ENCODE measurements at regions not wholly inside any gene's neighbourhood (a gene's known extent, or its start where the extent isn't known, plus 50 kb on each side); places are given as distances from the start of the nearest gene placed in this dataset.
"Not testable (repeated sequence)": the region's sequence is repeated elsewhere in the genome, so short reads cannot be mapped to it uniquely, and the experiment has no call there.

GRCh38 chr22:48498526-48499331, 1328.9 kb downstream of the BRD1 start:
- TF ChIP-seq, protein P1, sequence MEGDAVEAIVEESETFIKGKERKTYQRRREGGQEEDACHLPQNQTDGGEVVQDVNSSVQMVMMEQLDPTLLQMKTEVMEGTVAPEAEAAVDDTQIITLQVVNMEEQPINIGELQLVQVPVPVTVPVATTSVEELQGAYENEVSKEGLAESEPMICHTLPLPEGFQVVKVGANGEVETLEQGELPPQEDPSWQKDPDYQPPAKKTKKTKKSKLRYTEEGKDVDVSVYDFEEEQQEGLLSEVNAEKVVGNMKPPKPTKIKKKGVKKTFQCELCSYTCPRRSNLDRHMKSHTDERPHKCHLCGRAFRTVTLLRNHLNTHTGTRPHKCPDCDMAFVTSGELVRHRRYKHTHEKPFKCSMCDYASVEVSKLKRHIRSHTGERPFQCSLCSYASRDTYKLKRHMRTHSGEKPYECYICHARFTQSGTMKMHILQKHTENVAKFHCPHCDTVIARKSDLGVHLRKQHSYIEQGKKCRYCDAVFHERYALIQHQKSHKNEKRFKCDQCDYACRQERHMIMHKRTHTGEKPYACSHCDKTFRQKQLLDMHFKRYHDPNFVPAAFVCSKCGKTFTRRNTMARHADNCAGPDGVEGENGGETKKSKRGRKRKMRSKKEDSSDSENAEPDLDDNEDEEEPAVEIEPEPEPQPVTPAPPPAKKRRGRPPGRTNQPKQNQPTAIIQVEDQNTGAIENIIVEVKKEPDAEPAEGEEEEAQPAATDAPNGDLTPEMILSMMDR (IDR thresholded peaks at IDR 0.05; ENCODE audit: insufficient read depth, low read length, poor library complexity, severe bottlenecking), result no peak

GRCh38 chr22:48497743-48498520, 1329.7 kb downstream of the BRD1 start:
- DNase-seq (ENCODE audit: extremely low read depth, insufficient read length); H3K4me3 ChIP-seq (replicated peaks; ENCODE audit: low read depth, low read length); H3K36me3 ChIP-seq (ENCODE audit: control insufficient read depth, insufficient read depth, low read length); H3K27me3 ChIP-seq (replicated peaks; ENCODE audit: control insufficient read depth, insufficient read depth, low read length): not testable (repeated sequence)

More at GRCh38 chr22:48498526-48499331, 1328.9 kb downstream of the BRD1 start:
- no peak overlapping the region for H3K4me3 ChIP-seq (replicated peaks; ENCODE audit: low read depth, low read length)
- no peaks in the 10 kb centered on the region for H3K27me3 ChIP-seq (replicated peaks; ENCODE audit: control insufficient read depth, insufficient read depth, low read length)
- DNase-seq (ENCODE audit: extremely low read depth, insufficient read length), result no peak
- no peaks in the 10 kb centered on the region for H3K36me3 ChIP-seq (ENCODE audit: control insufficient read depth, insufficient read depth, low read length)

GRCh38 chr22:48496987-48497650, 1330.6 kb downstream of the BRD1 start:
- no peak for DNase-seq (ENCODE audit: extremely low read depth, insufficient read length)
- no peak overlapping the region for H3K4me3 ChIP-seq (replicated peaks; ENCODE audit: low read depth, low read length)
- H3K36me3 ChIP-seq (ENCODE audit: control insufficient read depth, insufficient read depth, low read length), result no peaks in the 10 kb centered on the region
- TF ChIP-seq, protein P1 (IDR thresholded peaks at IDR 0.05; ENCODE audit: insufficient read depth, low read length, poor library complexity, severe bottlenecking), result no peak
- H3K27me3 ChIP-seq (replicated peaks; ENCODE audit: control insufficient read depth, insufficient read depth, low read length), result no peaks in the 10 kb centered on the region; the same call in 1 of the 2 replicates

GRCh38 chr22:48496226-48496845, 1331.3 kb downstream of the BRD1 start:
- DNase-seq (ENCODE audit: extremely low read depth, insufficient read length), result no peak
- Histone ChIP-seq H3K27me3 (replicated peaks; ENCODE audit: control insufficient read depth, insufficient read depth, low read length) (no peaks in the 10 kb centered on the region; the same call in 1 of the 2 replicates), H3K36me3 (ENCODE audit: control insufficient read depth, insufficient read depth, low read length) (no peaks in the 10 kb centered on the region), H3K4me3 (replicated peaks; ENCODE audit: low read depth, low read length) (no peak overlapping the region)
- TF ChIP-seq, protein P1 (IDR thresholded peaks at IDR 0.05; ENCODE audit: insufficient read depth, low read length, poor library complexity, severe bottlenecking), result no peak

DNA sequence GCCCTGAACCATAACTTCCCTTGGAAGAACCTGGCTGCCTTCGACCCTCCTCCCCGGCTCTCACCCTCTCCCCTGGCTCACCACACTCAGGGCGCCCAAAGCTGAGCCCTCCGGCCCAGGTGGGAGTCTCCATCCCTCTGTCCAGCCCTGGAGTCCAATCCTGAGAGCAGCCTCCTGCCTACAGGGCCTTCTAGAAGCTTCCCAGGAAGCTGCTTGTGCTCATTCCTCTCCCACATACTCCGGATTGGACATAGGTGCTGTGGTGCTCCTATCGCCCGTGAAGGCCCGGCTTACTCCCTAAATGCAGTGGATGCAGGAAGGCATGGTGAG, 1332.0 kb downstream of the BRD1 start:
- Histone ChIP-seq H3K36me3 (ENCODE audit: control insufficient read depth, insufficient read depth, low read length) (no peaks in the 10 kb centered on the region), H3K4me3 (replicated peaks; ENCODE audit: low read depth, low read length) (no peak overlapping the region), H3K27me3 (replicated peaks; ENCODE audit: control insufficient read depth, insufficient read depth, low read length) (no peaks in the 10 kb centered on the region; the same call in 1 of the 2 replicates)
- TF ChIP-seq, protein P1 (IDR thresholded peaks at IDR 0.05; ENCODE audit: insufficient read depth, low read length, poor library complexity, severe bottlenecking), result no peak
- DNase-seq (ENCODE audit: extremely low read depth, insufficient read length), result no peak
